KMS-11 (cell line): ENCODE measurements at regions not wholly inside any gene's neighbourhood (a gene's known extent, or its start where the extent isn't known, plus 50 kb on each side); places are given as distances from the start of the nearest gene placed in this dataset.

Source experiments
- H2AFZ ChIP-seq: fragments of 200-600 bp; sonication (generic); 2 replicates; pipeline ENCODE4 v1.6.1; 2016; ENCODE audit warnings: antibody characterized with exemption, mixed run types, low read depth
- H3K27ac ChIP-seq: fragments of 200-600 bp; sonication (generic); 2 replicates; pipeline ENCODE4 v1.6.1; 2016; ENCODE audit warnings: mild to moderate bottlenecking, mixed run types
- H3K27me3 ChIP-seq: fragments of 200-600 bp; sonication (generic); 2 replicates; pipeline ENCODE4 v1.6.1; 2017; ENCODE audit warnings: mild to moderate bottlenecking, low read depth, mixed run types, moderate library complexity; ENCODE audit not compliant: insufficient read depth
- H3K36me3 ChIP-seq: fragments of 200-600 bp; sonication (generic); 2 replicates; pipeline ENCODE4 v1.6.1; 2017; ENCODE audit warnings: mild to moderate bottlenecking, mixed run types; ENCODE audit not compliant: insufficient read depth
- H3K4me1 ChIP-seq: fragments of 200-600 bp; sonication (generic); 2 replicates; pipeline ENCODE4 v1.6.1; 2016; ENCODE audit warnings: mild to moderate bottlenecking, low read depth, mixed run types; ENCODE audit not compliant: poor library complexity, severe bottlenecking
- H3K4me2 ChIP-seq: fragments of 200-600 bp; sonication (generic); 2 replicates; pipeline ENCODE4 v1.7.0; 2016; ENCODE audit warnings: mild to moderate bottlenecking, mixed run types
- H3K4me3 ChIP-seq: fragments of 200-600 bp; sonication (generic); IDR thresholded peaks from 2 replicates; pipeline ENCODE4 v1.6.1; 2017; ENCODE audit warnings: low read depth, low read length, mixed read lengths; ENCODE audit not compliant: insufficient read depth
- H3K79me2 ChIP-seq: fragments of 200-600 bp; sonication (generic); 2 replicates; pipeline ENCODE4 v1.6.1; 2016; ENCODE audit warnings: low read depth, mixed run types; ENCODE audit not compliant: insufficient read depth
- H3K9ac ChIP-seq: fragments of 200-600 bp; sonication (generic); 2 replicates; pipeline ENCODE4 v1.6.1; 2016; ENCODE audit warnings: mild to moderate bottlenecking, mixed run types
- H4K20me1 ChIP-seq: fragments of 200-600 bp; sonication (generic); 2 replicates; pipeline ENCODE4 v1.6.1; 2016; ENCODE audit warnings: mild to moderate bottlenecking, mixed run types; ENCODE audit not compliant: insufficient read depth
- CTCF ChIP-seq: fragments of 200-600 bp; sonication (generic); conservative IDR thresholded peaks from 2 replicates; pipeline ENCODE4 v1.6.1; 2017; ENCODE audit warnings: low read depth, mild to moderate bottlenecking, antibody characterized with exemption, low read length, moderate library complexity, mixed read lengths

DNA sequence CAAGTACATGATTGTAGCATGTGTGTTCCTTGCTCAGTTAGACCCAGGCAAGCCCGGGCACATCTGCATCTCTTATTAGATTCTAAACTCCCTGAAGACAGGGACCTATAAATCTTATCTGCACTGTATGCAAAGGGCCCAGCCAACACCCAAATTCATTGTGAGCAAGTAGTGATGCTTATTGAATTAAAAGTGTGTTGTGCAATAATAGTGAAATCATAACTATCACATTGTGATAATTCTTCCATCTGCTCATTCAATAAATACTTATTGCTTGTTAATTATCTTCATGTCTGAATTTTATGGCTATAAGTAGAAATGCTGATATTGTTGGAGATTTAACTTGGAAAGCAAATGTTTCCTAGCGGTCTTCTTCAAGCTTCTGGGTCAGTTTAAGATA, 387.5 kb downstream of the SLC4A3 start:
- no peak overlapping the region for H2AFZ ChIP-seq

DNA sequence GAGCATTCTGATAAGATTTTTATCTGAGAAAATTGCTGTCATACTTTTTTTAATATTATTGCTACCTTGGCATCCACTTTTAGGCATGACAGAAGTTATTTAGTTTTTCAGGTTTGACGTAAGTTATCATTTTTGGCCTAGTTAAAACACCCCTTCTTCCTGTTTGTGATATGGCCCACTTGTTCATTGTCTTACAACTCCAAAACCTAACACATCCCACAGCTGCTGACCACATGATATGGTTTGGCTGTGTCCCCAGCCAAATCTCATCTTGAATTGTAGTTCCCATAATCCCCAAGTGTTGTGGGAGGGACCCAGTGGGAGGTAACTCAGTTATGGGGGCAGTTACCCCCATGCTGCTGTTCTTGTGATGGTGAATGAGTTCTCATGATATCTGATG, 388.1 kb downstream of the SLC4A3 start:
- TF ChIP-seq CTCF: no peak
- Histone ChIP-seq H3K4me3 (no peak overlapping the region), H4K20me1 (no peaks in the 10 kb centered on the region), H3K27me3 (no peaks in the 10 kb centered on the region), H2AFZ (no peak overlapping the region), H3K9ac (no peak overlapping the region), H3K79me2 (no peaks in the 10 kb centered on the region), H3K27ac (no peak overlapping the region), H3K4me2 (no peak overlapping the region), H3K4me1 (no peaks in the 10 kb centered on the region), H3K36me3 (no peaks in the 10 kb centered on the region)

More for the DNA sequence above, 387.5 kb downstream of the SLC4A3 start:
- Histone ChIP-seq H3K79me2 (no peaks in the 10 kb centered on the region), H3K36me3 (no peaks in the 10 kb centered on the region), H4K20me1 (no peaks in the 10 kb centered on the region), H3K27ac (no peak overlapping the region), H3K4me3 (no peak overlapping the region), H3K9ac (no peak overlapping the region), H3K4me2 (no peak overlapping the region), H3K27me3 (no peaks in the 10 kb centered on the region), H3K4me1 (no peaks in the 10 kb centered on the region)
- TF ChIP-seq CTCF: no peak

DNA sequence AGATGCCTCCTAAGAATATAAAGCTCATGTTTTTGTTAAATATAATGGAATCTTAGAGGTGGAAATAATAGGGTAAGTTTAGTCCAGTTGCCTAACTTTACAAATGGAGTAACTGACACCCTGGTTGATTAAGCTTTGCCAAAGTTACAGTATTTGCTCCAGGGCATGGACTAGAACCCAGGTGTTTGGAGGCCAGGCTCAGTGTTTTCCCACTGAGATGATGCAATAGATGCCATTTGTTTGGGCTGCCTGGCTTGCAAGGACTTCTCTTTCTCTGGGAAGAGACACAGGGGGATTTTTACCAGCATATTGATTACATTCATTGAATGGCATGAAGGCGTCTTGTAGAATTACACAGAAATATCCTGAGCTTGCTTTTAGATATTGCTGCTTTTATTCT, 397.8 kb downstream of the SLC4A3 start:
- Histone ChIP-seq H3K4me3 (no peak overlapping the region), H3K27me3 (no peaks in the 10 kb centered on the region), H3K4me1 (no peaks in the 10 kb centered on the region), H3K36me3 (no peaks in the 10 kb centered on the region), H4K20me1 (no peaks in the 10 kb centered on the region), H3K79me2 (no peaks in the 10 kb centered on the region), H3K9ac (no peak overlapping the region), H3K27ac (no peak overlapping the region), H2AFZ (no peak overlapping the region), H3K4me2 (no peak overlapping the region)
- no peak for TF ChIP-seq CTCF

- H3K27me3 ChIP-seq: no peaks in the 10 kb centered on the region
- no peaks in the 10 kb centered on the region for H3K36me3 ChIP-seq
- no peak overlapping the region for H3K4me2 ChIP-seq
- H3K9ac ChIP-seq: no peak overlapping the region
- H2AFZ ChIP-seq: no peak overlapping the region
- H4K20me1 ChIP-seq: no peaks in the 10 kb centered on the region
- H3K27ac ChIP-seq: no peak overlapping the region
- H3K79me2 ChIP-seq: no peaks in the 10 kb centered on the region
- H3K4me3 ChIP-seq: no peak overlapping the region
- TF ChIP-seq CTCF: no peak
- no peaks in the 10 kb centered on the region for H3K4me1 ChIP-seq
Measured at GRCh38 chr2:220029013-220029412, 401.6 kb downstream of the SLC4A3 start.

DNA sequence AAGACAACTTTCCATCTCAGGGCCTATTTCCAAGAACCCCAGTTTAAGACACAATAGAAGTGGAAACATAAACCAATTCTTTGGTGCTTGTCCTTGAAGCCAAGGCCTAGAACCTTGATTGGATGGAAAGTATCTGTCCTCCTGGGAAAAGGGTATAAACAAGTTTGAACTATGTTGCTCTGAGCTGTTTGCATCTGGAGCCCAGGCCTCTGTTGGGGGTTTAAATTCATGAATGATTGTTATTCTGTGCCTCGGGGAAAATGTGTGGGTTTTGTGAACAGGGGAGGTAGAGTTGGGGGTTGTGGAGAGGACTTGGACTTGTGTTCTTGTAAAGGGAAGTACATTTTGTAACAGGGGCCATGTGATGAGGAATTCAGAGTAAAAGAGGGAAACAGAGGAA, 406.1 kb downstream of the SLC4A3 start:
- Histone ChIP-seq H4K20me1 (no peaks in the 10 kb centered on the region), H3K27me3 (no peaks in the 10 kb centered on the region), H3K4me2 (no peak overlapping the region), H3K9ac (no peak overlapping the region), H2AFZ (no peak overlapping the region), H3K4me1 (no peaks in the 10 kb centered on the region), H3K27ac (no peak overlapping the region), H3K79me2 (no peaks in the 10 kb centered on the region), H3K36me3 (no peaks in the 10 kb centered on the region), H3K4me3 (no peak overlapping the region)
- no peak for TF ChIP-seq CTCF
